GM19023 (cell line): ENCODE measurements at regions not wholly inside any gene's neighbourhood (a gene's known extent, or its start where the extent isn't known, plus 50 kb on each side); places are given as distances from the start of the nearest gene placed in this dataset.
"Not testable (repeated sequence)": the region's sequence is repeated elsewhere in the genome, so short reads cannot be mapped to it uniquely, and the experiment has no call there.

Experiments
- ATAC-seq: cut with Tn5 transposase; IDR thresholded peaks from one replicate; pipeline ENCODE4 v1.9.1; 2021; ENCODE audit warnings: mild to moderate bottlenecking, moderate library complexity; ENCODE audit not compliant: unreplicated experiment

DNA sequence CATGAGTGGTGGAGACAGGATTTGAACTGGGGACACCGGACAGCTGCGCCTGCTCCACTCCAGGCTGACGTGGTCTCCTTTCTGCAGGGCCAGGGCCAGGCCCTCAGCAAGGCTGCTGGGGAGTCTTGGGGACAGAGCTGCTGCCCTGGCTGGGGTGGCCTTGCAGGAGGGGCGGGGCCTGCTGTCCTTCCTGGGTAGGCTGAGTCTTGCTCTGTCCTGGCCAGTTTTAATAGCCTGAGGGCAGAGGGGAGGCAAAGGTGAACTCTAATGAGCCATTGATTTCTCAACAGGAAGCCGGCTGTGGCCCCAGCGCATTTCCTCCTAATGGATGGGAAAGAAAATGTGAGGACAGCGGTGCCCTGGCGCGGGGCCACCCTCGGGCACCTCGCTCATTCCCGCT, 428.4 kb upstream of the SULF2 start:
- not testable (repeated sequence) for ATAC-seq

DNA sequence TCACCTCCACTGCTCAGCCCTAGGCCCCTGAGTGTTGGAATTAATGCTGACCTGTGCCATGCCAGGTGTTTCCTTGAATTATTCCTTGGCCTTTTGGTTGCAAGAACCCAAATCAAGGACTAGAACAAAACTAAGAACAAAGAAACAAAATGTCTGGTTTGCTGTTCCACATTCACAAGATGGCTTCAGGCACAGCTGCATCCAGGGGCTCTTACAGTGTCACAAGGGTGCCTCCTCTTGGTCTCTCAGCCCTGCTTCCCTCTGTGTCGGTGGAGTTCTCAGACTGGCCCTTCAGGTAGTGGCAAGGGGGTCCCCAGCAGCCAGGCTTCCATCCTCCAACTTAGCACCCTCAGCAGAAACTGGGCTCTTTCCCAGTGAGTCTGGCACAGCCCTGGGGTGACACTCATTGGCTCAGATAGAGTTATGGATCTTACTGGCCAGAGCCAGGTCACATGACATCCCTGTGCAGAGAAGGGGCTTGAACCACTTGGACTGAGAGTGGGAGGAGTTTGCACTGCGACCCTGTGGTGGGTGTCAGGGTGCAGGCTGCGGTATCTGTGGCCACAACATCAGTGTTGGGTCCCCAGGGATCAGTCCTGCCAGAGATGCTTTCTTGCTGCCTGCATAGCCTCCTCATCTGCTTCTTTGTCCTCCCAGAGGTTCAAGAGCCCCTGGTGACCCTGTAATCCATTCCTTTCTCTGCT, 427.7 kb upstream of the SULF2 start:
- ATAC-seq, result no peak

DNA sequence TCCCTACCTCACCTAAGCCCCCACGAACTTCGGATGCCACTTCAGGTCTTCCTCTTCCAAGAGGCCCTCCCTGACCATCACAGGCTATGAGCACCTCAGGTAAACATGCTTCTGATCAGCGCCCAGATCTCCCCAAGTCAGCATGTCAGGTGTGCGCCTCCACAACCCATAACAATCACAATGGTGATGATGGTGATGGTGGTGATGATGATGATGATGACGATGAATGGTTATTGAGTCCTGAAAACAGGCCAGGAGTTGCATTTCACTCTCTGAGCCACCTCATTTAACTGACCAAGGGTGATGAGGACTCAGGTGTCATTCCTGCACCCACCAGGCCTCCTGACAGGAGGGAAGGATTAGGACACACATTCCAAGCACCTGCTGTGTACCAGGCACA, 426.6 kb upstream of the SULF2 start:
- no peak for ATAC-seq

DNA sequence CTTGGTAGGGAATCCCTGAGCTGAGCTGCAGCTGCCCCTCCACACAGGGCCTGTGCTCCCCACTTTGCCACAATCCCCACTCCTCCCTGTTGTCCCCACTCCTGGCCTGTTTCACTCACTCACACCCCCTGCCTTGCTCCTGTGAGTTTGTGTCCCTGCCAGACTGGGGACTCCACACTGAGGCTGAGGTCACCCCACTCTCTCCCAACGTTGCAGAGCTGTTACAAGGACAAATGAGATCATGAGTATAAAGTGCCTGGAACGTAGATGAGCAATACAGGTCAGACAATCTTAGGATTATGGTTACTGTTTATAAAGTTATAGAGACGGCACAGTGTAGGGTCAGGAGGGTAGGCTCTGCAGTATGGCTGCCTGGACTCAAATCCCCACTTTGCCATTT, 426.0 kb upstream of the SULF2 start:
- ATAC-seq, result no peak

DNA sequence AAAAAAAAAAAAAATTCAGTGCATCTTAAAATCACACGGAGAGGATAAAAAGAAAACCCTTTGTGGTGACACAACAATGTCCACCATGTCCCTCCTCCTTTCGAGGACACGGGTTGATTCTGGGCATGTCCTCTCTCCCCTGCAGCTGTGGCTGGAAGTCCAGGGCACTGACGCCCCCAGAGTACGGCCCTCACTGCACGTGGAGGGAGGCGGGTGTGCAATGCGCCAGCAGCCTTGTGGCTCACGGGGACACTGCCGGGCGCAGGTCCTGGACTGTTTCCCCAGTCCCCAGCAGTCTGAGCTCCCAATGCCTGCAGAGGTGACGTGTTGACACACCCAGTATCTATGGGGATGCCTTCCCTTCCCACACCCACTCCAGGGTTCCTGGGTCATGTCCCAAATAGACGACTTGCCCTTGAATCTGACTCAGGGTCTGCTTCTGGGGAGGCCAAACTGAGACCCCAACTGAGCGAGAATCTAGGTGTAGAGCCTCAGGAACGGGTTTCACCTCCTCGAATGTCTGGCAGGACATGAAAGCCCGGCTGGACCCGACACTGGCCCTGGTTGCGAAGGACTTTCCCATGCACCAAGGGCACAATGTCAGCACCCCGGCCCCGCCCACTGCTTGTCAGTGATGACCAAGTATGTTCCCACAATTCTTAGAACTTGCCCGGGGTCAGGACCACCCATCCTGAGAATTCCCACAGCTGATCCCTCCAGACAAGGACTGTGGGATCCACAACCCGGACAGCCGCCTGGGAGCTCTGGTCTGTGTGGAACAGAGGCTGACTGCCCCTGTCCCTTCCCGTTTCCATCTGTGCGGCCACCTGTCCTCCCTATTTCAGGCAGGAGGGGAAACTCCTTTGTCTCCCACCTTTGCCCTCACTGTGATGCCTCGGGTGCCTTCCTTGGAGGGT, 425.1 kb upstream of the SULF2 start:
- no peak for ATAC-seq

DNA sequence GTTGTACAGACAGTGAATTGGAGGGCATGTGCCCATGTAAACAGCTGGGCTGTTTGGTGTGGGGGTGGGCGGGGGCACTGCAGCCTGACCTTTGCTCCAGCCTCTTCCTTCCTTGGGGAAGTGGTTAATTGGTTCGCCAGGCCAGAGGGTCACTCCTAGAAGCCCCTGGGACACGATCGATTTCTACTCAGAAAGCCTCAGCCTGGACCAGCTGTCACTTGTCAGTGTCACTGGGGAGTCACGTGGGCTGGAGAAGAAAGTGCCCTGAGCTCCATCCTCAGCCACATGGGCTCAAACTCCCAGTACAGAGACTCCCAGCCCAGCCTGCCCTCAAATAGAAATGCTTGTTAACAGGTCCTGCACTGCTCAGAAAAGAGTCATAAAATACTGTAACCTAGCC, 423.8 kb upstream of the SULF2 start:
- no peak for ATAC-seq

DNA sequence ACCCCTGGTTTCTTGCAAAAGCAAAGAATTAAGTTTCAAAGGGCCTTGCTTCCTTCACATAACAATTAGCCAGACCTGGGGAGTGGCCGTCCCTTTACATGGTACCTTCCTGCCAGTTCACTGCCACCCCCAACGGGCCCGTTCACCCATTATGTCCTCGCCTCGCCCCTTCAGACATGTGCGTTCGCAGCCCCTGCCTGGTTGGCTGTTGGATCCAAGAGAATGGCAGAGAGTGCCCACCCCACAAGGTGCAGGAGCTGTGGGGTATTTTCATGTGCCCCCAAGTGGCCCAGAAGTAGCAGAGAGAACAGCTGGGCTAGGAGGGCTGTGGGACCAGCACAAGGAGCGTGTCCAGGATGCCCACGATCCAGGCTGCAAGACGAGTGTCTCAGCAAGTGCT, 422.9 kb upstream of the SULF2 start:
- no peak for ATAC-seq

DNA sequence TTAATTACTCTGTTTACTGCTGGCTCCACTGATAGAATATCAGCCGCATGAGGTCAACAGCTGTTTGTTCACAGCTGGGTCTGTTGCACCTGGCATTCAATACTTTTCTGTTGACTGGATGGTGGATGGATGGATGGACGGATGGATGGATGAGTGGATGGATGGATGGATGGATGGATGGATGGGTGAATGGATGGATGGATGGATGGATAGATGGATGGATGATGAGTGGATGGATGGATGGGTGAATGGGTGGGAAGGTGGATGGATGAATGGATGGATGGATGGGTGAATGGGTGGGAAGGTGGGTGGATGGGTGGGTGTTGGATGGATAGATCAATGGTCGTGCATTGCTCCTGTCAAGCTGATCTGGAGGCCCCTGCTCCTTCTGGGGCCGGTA, 422.2 kb upstream of the SULF2 start:
- no peak for ATAC-seq

DNA sequence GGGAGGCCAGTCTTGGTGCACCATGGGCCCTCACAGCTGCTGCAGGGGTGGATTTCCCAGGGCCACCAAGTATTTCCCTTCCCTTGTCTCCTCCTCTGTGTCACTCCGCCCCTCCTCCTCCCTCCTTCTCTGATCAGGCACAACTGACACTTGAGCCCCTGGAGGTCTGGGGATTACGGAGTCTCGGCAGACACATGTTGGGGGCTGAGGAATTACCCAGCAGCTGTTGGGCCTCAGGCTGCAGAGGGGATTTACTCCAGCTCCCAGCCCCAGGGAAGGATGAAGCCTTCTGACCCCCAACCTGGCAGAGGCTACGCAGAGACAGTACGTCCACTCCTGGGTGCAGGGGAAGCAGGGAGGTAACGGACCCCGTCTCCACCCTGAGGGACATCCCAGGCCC, 420.5 kb upstream of the SULF2 start:
- no peak for ATAC-seq

DNA sequence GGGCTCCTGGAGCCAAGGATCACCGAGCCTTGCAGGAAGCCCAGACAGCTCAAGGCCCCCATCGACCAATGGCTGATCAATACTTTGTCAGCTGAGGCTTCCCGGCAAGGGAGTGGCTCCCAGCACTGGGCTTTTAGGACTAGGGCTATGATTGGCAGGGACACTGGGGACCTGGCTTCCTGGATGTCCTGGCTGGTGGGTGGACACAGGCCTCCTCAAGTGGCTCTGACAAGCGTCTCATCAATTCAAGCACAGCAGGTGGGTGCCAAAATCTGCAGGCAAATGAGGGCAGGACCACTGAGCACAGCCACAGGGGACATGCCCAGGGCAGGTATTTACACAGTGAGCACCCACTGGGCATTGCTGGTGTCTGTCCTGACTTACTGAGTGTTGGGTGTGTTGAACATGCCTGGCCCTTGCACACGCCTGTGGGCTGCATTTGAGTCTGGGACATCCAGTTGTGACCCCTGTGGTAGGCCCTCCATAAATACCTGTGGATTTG, 420.1 kb upstream of the SULF2 start:
- ATAC-seq, result no peak

DNA sequence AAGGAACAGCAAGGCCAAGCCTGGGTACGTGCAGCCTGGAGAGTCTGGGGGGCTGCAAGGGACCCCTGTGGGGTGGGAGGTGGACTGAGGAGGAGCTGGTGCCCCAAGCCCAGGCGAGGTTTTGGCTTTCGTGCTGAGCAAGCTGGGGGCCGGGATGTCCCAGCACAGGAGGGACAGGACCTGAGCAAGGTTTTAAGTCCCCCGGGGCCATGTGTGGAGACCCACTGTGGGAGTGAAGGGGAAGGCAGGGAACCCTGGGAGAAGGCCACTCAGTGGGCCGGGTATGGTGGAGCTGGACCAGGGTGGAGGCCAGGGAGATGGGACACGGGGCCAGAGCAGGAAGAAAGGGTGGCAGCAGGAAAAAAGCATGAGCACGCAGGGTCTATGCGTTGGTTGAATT, 419.2 kb upstream of the SULF2 start:
- ATAC-seq, result no peak

DNA sequence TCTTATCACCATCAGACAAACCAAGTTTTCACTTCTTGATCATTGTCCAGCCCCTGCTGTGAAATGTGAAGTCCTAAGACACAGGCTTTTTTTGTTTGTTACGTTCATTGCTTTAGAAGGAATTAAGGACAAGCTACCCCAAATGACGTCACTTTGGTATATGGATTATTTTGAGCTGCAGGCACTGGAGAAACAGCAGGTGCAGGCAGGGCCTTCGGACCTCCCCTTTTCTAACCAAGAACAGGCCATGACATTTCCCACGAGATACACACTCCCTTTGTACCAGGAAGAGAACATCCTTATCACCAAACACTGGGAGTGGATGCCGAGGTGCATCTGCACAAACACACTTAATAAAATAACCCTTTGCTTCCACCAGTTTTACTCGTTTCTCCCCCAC, 418.0 kb upstream of the SULF2 start:
- ATAC-seq, result no peak

DNA sequence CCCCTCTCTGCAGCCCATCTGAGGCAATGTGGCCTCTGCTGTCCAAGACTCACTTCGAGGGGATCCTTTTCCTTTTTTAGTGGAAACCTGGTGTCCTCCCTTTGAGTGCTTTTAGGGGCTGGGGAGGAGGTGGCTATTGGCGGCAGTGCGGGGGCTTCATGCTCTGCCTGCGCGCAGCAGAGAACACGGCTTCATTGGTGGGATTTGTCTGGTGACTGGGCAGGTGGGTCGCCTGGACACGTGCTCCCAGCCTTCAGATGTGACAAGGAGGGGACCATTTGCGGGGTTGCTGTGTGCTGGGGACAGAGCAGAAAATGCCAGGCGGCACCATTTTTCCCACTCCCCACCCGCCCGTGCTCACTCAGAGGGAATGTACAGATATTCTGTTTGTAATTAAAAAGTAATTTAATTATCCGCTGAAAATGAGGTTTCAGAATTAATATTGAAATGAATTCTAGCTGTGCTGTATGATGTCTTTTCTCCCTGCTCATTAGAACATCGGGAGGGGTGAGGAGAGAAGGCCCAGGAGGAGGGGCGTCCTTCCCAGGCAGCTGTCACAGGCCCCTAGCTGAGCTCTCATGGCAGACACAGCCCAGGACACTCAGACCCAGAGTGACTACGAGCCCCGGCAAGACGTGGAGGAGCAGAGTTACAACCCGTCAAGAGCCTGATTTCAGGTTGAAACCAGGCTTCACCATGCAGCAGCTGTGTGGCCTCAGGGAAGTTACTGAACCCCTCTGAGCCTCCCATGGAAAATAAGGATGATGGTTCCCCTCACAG, 417.2 kb upstream of the SULF2 start:
- no peak for ATAC-seq

DNA sequence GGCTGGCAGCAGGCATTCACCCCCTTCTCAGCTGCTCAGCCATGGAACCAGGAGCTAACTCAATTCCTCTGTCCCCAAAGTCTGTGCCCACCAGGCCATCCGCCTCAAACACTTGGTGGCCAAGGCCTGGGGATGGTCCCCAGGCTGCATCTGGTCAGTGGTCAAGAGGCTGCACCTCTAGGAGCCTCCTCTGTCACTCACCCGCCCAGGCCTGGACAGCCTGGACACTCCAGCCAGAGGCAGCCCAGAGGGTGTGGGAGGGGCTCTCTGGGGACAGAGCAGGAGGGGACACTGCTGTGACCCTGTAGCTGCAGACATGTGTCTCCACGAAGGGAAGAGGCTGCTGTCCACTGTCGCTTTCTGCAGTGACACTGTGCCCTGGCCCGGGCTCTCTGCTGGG, 416.6 kb upstream of the SULF2 start:
- no peak for ATAC-seq

DNA sequence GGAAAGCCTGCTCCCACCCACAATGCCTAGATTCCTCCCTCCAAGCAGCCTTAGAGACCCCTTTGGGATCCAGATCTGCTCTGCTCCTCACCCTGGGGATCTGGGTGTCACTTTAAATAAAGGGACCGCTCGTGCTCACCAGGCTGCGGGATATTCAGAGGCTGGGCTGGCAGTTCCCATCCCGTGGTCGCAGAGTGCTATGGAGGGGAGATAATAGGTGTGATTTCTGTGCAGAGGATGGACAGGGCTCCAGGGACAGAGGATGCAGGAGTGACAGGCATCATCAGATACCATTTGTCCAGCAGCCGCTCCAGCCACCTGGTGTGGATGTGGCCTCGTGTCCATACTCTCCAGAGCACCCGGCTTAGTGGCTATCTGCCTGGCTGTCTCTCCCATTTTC, 415.9 kb upstream of the SULF2 start:
- ATAC-seq, result no peak

DNA sequence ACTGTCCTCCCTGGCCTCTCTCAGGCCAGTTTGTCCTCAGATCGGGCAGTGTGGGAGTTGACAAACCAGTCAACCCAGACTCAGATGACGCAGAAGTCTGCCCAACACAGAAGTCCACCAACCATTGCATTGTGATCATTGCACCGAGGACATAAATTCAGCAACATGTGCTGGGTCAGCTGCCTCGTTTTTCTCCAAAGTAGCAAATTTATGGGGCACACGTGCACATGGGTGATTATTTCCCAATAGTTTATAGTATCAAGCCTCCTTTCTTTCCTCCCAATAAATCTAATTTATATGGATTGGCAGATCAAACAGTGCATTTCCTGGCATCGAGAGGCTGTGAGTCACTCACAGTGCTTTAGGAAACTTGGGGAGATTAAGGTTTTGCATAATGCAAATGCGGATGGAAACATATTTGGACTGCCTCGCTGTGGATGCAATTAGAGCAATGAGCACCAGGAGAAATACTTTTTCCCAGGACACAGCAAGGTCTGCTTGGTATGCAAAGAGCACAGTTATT, 413.7 kb upstream of the SULF2 start:
- ATAC-seq, result no peak

DNA sequence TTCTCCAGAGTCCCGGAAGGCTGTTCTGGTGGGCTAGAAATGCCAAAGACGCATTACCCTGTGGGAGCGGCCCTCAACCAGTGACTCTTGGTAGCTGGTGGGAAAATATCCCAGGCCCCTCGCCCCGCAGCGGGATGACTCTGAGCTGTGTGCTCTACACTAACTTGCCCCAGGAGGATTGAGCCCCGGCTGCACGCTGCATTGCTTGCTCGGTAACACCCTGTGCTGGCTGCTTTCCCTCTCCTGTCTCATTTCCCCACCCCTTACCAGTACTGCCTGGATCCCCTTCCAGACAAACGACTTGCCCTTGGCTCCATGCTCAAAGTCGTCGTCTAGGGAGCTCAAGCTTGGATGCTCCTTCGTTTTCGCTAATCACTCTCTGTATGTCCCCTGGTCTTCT, 411.8 kb upstream of the SULF2 start:
- ATAC-seq, result no peak

DNA sequence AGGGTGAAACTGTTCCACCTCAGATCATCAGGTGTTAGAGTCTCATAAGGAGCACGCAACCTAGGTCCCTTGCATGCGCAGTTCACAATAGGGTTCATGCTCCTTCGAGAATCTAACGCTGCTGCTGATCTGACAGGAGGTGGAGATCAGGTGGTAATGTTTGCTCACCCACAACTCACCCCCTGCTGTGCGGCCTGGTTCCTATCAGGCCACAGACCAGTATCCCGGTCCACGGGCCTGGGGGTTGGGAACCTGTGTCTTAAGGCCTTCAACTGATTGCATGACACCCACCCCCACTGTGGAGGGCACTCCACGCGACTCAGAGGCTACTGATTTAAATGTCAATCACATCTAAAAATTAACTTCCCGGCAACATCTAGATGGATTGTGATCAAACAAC, 411.2 kb upstream of the SULF2 start:
- no peak for ATAC-seq

DNA sequence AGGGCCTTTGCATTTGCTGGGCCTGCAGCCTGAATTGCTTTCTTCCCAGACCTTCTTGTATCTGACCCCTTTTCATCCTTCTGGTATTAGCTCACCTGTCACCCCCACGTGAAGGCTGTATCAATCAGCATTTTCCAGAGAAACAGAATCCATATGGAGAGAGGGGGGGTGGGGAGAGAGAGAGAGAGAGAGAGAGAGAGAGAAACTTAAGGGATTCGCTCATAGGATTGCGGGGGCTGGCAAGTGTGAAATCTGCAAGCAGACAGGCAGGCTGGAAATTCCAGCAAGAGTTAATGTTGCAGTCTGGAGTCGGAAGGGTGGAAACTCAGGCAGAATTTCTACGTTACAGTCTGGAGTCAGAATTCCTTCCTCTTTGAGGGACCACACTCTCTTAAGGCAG, 410.7 kb upstream of the SULF2 start:
- ATAC-seq, result no peak

DNA sequence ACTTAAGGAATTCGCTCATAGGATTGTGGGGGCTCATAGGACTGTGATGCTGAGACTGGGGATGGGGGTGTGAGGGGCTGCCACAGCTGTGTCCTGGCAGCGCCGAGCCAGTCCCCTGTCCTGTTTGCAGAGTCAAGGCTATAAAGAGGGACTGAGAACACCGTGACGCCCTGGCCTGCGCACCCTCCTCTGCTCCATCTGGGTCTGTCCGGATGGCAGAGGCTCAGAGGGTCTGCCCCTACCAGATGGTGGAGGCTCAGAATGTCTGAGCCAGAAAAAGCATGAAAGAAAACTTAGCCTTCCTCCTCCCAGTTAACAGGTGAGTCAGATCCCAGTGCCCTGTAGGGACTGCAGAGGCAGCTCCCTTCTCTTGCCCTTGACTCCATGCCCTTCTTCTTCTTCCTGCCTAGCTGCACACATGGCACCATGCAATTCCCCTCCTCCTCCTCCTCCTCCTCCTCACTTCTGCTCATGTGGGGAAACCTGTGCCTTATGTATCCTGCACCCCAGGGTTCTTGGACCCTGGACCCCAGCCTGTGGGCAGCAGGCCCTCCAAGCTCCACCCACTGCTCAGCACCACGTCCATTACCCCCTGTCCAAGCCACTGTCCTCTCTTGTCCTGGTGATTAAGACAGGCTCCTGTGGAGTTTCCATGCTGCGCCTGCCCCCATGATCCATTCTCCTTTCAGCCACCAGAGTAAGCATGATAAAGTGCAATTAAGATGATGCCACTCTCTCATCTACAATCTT, 410.0 kb upstream of the SULF2 start:
- no peak for ATAC-seq

DNA sequence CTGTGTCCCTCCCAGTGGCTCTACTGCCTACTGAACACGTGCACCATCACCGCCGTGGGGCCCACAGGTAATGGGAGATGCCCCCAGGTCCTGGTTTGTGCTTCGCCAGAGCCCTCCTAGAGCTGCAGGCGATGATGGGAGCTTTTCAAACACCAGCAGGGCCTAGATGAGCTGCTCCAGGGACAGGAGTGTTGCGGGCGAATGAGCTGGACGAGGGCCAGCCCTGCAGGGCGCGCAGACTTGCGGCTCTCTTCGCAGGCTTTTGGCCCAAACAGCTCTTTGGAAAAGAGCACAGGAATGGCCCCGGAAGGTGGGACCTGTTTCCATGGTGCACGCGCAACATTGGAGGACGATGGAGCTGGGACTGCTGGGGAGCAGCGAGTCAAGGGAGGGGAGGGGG, 409.3 kb upstream of the SULF2 start:
- no peak for ATAC-seq
